Endodermal cell (in vitro differentiated cells): ENCODE measurements at regions not wholly inside any gene's neighbourhood (a gene's known extent, or its start where the extent isn't known, plus 50 kb on each side); places are given as distances from the start of the nearest gene placed in this dataset.

ENCODE experiments used
- DNase-seq: peaks from one replicate; pipeline ENCODE4 v3.0.0-alpha.2; 2017
- H3K27ac ChIP-seq: 2 replicates; pipeline ENCODE4 v1.5.1; 2013; ENCODE audit warnings: mild to moderate bottlenecking, low read depth, low read length, moderate library complexity
- H3K27me3 ChIP-seq: 2 replicates; pipeline ENCODE4 v1.6.1; 2013; ENCODE audit warnings: mild to moderate bottlenecking, low read length, moderate library complexity; ENCODE audit not compliant: insufficient read depth, control insufficient read depth, poor library complexity, severe bottlenecking
- H3K36me3 ChIP-seq: 2 replicates; pipeline ENCODE4 v1.7.0; 2013; ENCODE audit warnings: mild to moderate bottlenecking, low read length, moderate library complexity; ENCODE audit not compliant: control insufficient read depth, insufficient read depth
- H3K4me1 ChIP-seq: one replicate; pipeline ENCODE4 v1.7.0; 2013; ENCODE audit warnings: low read length; ENCODE audit not compliant: control insufficient read depth, insufficient read depth
- H3K4me3 ChIP-seq: 2 replicates; pipeline ENCODE4 v1.5.1; 2013; ENCODE audit warnings: mild to moderate bottlenecking, low read length, moderate library complexity
- H3K9ac ChIP-seq: 2 replicates; pipeline ENCODE4 v1.6.1; 2013; ENCODE audit warnings: mild to moderate bottlenecking, low read length, moderate library complexity; ENCODE audit not compliant: poor library complexity, severe bottlenecking; ENCODE audit errors: extremely low read depth
- H3K9me3 ChIP-seq: 2 replicates; pipeline ENCODE4 v1.6.1; 2013; ENCODE audit warnings: mild to moderate bottlenecking, low read length, moderate library complexity; ENCODE audit not compliant: control insufficient read depth
- H3K27ac Mint-ChIP-seq: 2 replicates; pipeline ENCODE4 v1.8.0; 2020; ENCODE audit warnings: mixed read lengths
- H3K27me3 Mint-ChIP-seq: 2 replicates; pipeline ENCODE4 v1.8.0; 2021; ENCODE audit warnings: mild to moderate bottlenecking, mixed read lengths; ENCODE audit not compliant: insufficient read depth
- H3K36me3 Mint-ChIP-seq: 2 replicates; pipeline ENCODE4 v1.8.0; 2020; ENCODE audit warnings: low read depth, mixed read lengths
- H3K4me1 Mint-ChIP-seq: 2 replicates; pipeline ENCODE4 v1.8.0; 2020; ENCODE audit warnings: mixed read lengths
- H3K4me3 Mint-ChIP-seq: 2 replicates; pipeline ENCODE4 v1.8.0; 2020; ENCODE audit warnings: mild to moderate bottlenecking, moderate library complexity, mixed read lengths
- H3K9me3 Mint-ChIP-seq: 2 replicates; pipeline ENCODE4 v1.8.0; 2020; ENCODE audit warnings: mild to moderate bottlenecking, mixed read lengths
- WGBS, 2 experiments: methylation state at CpG; one replicate each; pipeline versions ENCODE4 v1.1.5 to v1.1.7; 2013; ENCODE audit warnings: missing lambda C conversion rate in 2 of 2, mixed read lengths in 1 of 2; ENCODE audit not compliant: insufficient coverage in 1 of 2, insufficient read length in 1 of 2; 5-methylcytosine and 5-hydroxymethylcytosine counted together
- TF ChIP-seq, protein P1 (sequence below): fragments of 200-600 bp; sonication (generic); conservative IDR thresholded peaks from 2 replicates; pipeline ENCODE4 v1.5.0; 2021; ENCODE audit warnings: antibody characterized with exemption, mild to moderate bottlenecking

GRCh38 chr12:127677537-127678131 lies 589.3 kb upstream of the TMEM132C start:
- Mint-ChIP-seq H3K36me3 (no peaks in the 10 kb centered on the region), H3K9me3 (peaks cover 3% of the 10 kb centered on the region), H3K4me3 (no peak overlapping the region), H3K27ac (no peak overlapping the region), H3K27me3 (peaks cover 4% of the 10 kb centered on the region), H3K4me1 (peaks cover 15% of the 10 kb centered on the region)
- H3K4me1 ChIP-seq = no peaks in the 10 kb centered on the region
- H3K27ac ChIP-seq = no peak overlapping the region
- no peaks in the 10 kb centered on the region for H3K27me3 ChIP-seq
- peak; percentile 96 for DNase-seq
- H3K9ac ChIP-seq = no peak overlapping the region
- H3K36me3 ChIP-seq = no peaks in the 10 kb centered on the region
- H3K9me3 ChIP-seq = no peaks in the 10 kb centered on the region
- WGBS, 2 experiments = 18 to 42% methylated on average over 4 to 10 of the region's 10 CpGs
- H3K4me3 ChIP-seq = no peak overlapping the region
- TF ChIP-seq, protein P1, sequence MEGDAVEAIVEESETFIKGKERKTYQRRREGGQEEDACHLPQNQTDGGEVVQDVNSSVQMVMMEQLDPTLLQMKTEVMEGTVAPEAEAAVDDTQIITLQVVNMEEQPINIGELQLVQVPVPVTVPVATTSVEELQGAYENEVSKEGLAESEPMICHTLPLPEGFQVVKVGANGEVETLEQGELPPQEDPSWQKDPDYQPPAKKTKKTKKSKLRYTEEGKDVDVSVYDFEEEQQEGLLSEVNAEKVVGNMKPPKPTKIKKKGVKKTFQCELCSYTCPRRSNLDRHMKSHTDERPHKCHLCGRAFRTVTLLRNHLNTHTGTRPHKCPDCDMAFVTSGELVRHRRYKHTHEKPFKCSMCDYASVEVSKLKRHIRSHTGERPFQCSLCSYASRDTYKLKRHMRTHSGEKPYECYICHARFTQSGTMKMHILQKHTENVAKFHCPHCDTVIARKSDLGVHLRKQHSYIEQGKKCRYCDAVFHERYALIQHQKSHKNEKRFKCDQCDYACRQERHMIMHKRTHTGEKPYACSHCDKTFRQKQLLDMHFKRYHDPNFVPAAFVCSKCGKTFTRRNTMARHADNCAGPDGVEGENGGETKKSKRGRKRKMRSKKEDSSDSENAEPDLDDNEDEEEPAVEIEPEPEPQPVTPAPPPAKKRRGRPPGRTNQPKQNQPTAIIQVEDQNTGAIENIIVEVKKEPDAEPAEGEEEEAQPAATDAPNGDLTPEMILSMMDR = peak; percentile 93

DNA sequence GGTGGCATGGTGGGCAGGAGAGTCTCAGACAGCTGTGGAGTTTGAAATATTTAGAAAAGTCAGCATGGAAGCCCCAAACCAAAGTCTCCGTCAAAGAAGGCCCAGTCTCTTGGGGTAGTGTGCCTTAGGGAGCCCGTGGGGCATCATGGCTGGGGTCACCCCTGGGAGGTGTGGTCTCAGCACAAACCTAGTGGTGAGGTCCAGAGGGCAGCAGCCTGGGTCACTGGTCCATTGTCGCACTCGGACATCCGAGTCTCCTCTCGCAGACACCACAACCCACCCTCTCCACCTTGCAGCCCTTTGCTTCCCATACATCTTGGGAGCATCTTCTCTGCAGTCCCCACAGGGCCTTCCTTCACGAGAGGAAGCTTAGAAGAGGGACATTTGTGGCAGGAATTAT lies 588.0 kb upstream of the TMEM132C start:
- H3K4me3 ChIP-seq = no peak overlapping the region
- no peaks in the 10 kb centered on the region for H3K27me3 ChIP-seq
- TF ChIP-seq, protein P1 = no peak
- no peaks in the 10 kb centered on the region for H3K36me3 ChIP-seq
- no peak overlapping the region for H3K27ac Mint-ChIP-seq
- no peak overlapping the region for H3K9ac ChIP-seq
- H3K27me3 Mint-ChIP-seq = peaks cover 4% of the 10 kb centered on the region
- H3K4me1 ChIP-seq = no peaks in the 10 kb centered on the region
- peaks cover 9% of the 10 kb centered on the region for H3K9me3 Mint-ChIP-seq
- H3K4me1 Mint-ChIP-seq = peaks cover 15% of the 10 kb centered on the region
- DNase-seq = no peak
- no peak overlapping the region for H3K4me3 Mint-ChIP-seq
- H3K9me3 ChIP-seq = no peaks in the 10 kb centered on the region
- 89 to 92% methylated on average over 4 to 7 of the region's 7 CpGs for WGBS, 2 experiments
- H3K27ac ChIP-seq = no peak overlapping the region
- no peaks in the 10 kb centered on the region for H3K36me3 Mint-ChIP-seq

DNA sequence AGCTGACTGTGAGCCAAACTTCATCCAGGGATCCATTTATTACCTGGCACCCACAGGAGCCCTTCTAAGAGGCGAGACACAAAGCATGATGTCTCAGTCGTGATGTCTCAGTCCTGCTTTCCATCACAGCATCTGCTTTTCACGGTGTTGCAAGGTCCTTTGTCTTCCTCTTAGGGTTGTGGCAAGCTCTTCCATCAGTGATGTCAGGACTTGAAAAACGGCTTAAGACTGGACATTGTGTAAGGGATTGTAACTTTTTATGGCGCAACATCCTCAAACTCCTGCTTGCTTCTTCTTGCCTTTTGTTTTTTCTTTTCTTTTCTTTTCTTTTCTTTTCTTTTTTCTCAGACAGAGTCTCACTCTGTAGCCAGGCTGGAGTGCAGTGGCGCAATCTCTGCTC lies 586.5 kb upstream of the TMEM132C start:
- DNase-seq = no peak
- Histone ChIP-seq H3K4me3 (no peak overlapping the region), H3K9me3 (no peaks in the 10 kb centered on the region), H3K4me1 (no peaks in the 10 kb centered on the region), H3K27ac (no peak overlapping the region), H3K27me3 (no peaks in the 10 kb centered on the region), H3K9ac (no peak overlapping the region), H3K36me3 (no peaks in the 10 kb centered on the region)
- Mint-ChIP-seq H3K9me3 (peaks cover 15% of the 10 kb centered on the region), H3K4me1 (peaks cover 15% of the 10 kb centered on the region), H3K27ac (no peak overlapping the region), H3K27me3 (no peaks in the 10 kb centered on the region), H3K36me3 (no peaks in the 10 kb centered on the region), H3K4me3 (no peak overlapping the region)
- 91 to 98% methylated on average over 6 of the region's 6 CpGs for WGBS, 2 experiments
- TF ChIP-seq, protein P1 = no peak
